Cardiac muscle cell (in vitro differentiated cells and primary cell): ENCODE measurements at regions not wholly inside any gene's neighbourhood (a gene's known extent, or its start where the extent isn't known, plus 50 kb on each side); places are given as distances from the start of the nearest gene placed in this dataset.
"Not testable (repeated sequence)": the region's sequence is repeated elsewhere in the genome, so short reads cannot be mapped to it uniquely, and the experiment has no call there.

Experiments used
- DNase-seq, 2 donors: peaks; one replicate each; pipeline versions ENCODE4 v3.0.0 to v3.0.0-alpha.2; 2010 to 2017; ENCODE audit warnings: low read depth in 1 of 2, low spot score in 1 of 2
- H3K27ac ChIP-seq: fragments of 200-600 bp; sonication (generic); 2 replicates; pipeline ENCODE4 v1.5.1; 2016
- H3K27me3 ChIP-seq: fragments of 200-600 bp; sonication (generic); 2 replicates; pipeline ENCODE4 v1.6.0; 2016; ENCODE audit warnings: control low read depth
- H3K36me3 ChIP-seq: fragments of 200-600 bp; sonication (generic); 2 replicates; pipeline ENCODE4 v1.5.1; 2016; ENCODE audit warnings: control low read depth
- H3K4me1 ChIP-seq: fragments of 200-600 bp; sonication (generic); 2 replicates; pipeline ENCODE4 v1.8.1; 2017; ENCODE audit warnings: low read depth, mild to moderate bottlenecking, mixed run types
- H3K4me3 ChIP-seq: fragments of 200-600 bp; sonication (generic); 2 replicates; pipeline ENCODE4 v1.5.1; 2016; ENCODE audit warnings: mild to moderate bottlenecking
- H3K9me3 ChIP-seq: fragments of 200-600 bp; sonication (generic); 2 replicates; pipeline ENCODE4 v1.5.1; 2017; ENCODE audit warnings: low read depth, mild to moderate bottlenecking, control low read depth
- TF ChIP-seq, protein P1 (sequence below): IDR thresholded peaks from 2 replicates; pipeline ENCODE4 v1.5.1; 2012; ENCODE audit warnings: low read depth, mild to moderate bottlenecking, low read length

DNA sequence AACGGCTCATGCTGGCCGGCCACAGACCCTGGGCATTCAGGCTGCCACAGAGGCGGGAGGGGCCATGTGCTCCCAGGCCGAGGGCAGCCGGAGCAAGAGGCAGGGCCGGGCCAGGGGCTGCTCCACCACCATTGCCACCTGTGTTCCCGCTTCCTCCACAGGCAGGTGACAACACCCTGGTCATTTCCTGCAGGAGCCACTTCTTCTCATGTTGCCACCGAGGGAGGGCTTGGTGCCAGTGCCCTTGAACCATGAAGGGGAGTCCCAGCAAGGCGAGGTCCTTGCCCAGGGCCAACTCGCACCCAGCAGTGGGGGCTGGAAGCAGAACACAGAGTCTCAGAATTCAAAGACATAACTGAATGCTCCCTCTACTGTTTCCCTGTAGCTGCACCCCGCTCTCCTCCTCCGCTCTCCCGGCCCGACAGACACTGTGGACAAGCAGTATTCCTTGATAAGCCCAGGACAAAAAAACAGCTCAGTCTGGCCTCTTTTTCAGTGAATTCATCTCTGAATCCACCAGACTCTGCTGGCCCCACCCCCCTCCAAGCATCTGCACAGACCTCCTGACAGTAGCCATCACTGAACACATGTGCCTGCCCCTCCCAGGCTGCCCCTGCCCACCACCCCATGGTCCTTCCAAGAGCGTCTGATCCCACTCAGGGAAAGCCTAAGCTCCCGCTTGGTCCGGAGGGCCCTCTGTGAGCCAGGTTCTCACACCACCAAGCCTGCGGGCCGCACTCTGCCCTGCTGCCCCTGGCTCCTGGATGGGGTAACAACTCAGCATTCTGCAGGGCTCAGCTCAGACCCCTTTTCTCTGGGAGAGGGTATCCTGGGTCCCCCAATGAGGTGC, 1074.9 kb downstream of the RPIA start:
- H3K4me1 ChIP-seq, H3K9me3 ChIP-seq, DNase-seq, H3K36me3 ChIP-seq, H3K4me3 ChIP-seq, H3K27ac ChIP-seq, H3K27me3 ChIP-seq: not testable (repeated sequence)

- not testable (repeated sequence) for H3K9me3 ChIP-seq, H3K4me3 ChIP-seq, H3K4me1 ChIP-seq, H3K36me3 ChIP-seq, DNase-seq, H3K27me3 ChIP-seq, H3K27ac ChIP-seq
Measured at GRCh38 chr2:89767058-89767457, 1075.6 kb downstream of the RPIA start.

DNA sequence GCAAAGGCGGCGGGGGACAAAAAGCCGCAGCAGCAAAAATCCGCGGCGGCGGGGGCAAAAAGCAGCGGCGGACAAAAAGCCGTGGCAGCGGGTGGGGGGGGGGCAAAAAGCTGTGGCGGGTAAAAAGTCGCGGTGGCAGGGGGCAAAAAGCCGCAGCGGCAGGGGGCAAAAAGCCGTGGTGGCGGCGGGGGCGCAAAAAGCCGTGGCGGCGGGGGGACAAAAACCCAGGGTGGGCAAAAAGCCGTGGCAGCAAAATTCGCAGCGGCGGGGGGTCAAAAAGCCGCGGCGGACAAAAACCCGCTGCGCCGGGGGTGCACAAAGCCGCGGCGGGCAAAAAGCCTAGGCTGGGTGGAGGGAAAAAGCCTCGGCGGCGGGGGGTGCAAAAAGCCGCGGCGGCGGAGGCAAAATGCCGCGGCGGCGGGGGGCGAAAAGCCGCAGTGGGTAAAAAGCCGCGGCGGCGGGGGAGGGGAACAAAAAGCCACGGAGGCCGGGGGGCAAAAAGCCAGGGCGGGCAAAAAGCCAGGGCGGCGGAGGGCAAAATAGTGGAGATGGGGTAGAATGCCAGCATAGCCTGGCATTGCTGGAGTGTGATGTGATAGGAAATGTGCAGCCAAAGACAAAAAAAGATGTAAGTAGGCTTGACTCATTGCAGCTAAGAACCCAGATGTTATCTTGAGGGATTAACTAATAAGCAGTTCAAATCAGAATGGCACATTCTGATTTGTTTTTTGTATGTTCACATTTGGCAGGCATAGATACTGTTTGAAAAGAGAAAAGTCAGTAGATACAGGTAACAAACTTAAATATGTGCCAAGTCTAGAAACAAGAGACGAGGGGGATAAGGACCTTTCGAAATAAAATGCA, 1076.3 kb downstream of the RPIA start:
- no peaks in the 10 kb centered on the region for H3K4me1 ChIP-seq
- H3K9me3 ChIP-seq = peaks cover 11% of the 10 kb centered on the region
- H3K4me3 ChIP-seq = no peak overlapping the region
- no peak overlapping the region for H3K27ac ChIP-seq
- H3K27me3 ChIP-seq = peaks cover 5% of the 10 kb centered on the region
- no peak for DNase-seq
- TF ChIP-seq, protein P1, sequence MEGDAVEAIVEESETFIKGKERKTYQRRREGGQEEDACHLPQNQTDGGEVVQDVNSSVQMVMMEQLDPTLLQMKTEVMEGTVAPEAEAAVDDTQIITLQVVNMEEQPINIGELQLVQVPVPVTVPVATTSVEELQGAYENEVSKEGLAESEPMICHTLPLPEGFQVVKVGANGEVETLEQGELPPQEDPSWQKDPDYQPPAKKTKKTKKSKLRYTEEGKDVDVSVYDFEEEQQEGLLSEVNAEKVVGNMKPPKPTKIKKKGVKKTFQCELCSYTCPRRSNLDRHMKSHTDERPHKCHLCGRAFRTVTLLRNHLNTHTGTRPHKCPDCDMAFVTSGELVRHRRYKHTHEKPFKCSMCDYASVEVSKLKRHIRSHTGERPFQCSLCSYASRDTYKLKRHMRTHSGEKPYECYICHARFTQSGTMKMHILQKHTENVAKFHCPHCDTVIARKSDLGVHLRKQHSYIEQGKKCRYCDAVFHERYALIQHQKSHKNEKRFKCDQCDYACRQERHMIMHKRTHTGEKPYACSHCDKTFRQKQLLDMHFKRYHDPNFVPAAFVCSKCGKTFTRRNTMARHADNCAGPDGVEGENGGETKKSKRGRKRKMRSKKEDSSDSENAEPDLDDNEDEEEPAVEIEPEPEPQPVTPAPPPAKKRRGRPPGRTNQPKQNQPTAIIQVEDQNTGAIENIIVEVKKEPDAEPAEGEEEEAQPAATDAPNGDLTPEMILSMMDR = no peak
- no peaks in the 10 kb centered on the region for H3K36me3 ChIP-seq

DNA sequence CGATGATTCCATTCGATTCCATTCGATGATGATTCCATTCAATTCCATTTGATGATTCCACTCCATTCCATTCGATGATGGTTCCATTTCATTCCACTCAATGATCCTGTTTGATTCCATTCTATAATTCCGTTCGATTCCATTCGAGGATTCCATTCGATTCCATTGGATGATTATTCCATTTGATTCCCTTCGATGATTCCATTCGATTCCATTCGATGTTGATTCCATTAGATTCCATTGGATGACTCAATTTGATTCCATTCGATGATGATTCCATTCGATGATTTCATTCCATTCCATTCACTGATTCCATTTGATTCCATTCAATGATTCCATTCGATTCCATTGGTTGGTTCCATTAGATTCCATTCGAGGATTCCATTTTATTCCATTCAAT, 1084.4 kb downstream of the RPIA start:
- no peaks in the 10 kb centered on the region for H3K36me3 ChIP-seq
- TF ChIP-seq, protein P1 = no peak
- peaks cover 61% of the 10 kb centered on the region for H3K9me3 ChIP-seq
- H3K27ac ChIP-seq = no peak overlapping the region
- no peaks in the 10 kb centered on the region for H3K27me3 ChIP-seq
- H3K4me1 ChIP-seq = no peaks in the 10 kb centered on the region
- no peak overlapping the region for H3K4me3 ChIP-seq
- DNase-seq = no peak

DNA sequence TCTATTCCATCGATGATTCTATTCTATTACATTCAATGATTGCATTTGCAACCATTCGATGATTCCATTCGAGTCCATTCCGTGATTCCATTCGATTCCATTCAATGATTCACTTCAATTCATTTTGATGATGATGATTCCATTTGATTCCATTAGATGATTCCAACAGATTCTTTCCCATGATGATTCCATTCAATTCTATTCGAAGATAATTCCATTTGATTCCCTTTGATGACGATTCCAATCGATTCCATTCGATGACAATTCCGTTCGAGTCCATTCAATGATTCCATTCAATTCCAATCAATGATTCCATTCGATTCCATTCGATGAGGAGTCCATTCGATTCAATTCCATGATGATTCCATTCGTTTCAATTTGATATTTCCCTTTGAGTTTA, 1088.8 kb downstream of the RPIA start:
- no peak overlapping the region for H3K4me3 ChIP-seq

GRCh38 chr2:89781962-89782361, 1090.5 kb downstream of the RPIA start:
- H3K27me3 ChIP-seq = no peaks in the 10 kb centered on the region
- no peak overlapping the region for H3K4me3 ChIP-seq
- peaks cover 66% of the 10 kb centered on the region for H3K9me3 ChIP-seq
- TF ChIP-seq, protein P1 = no peak
- no peak for DNase-seq
- no peaks in the 10 kb centered on the region for H3K36me3 ChIP-seq
- no peaks in the 10 kb centered on the region for H3K4me1 ChIP-seq
- H3K27ac ChIP-seq = no peak overlapping the region

More for the DNA sequence above, 1088.8 kb downstream of the RPIA start:
- Histone ChIP-seq H3K9me3 (peaks cover 77% of the 10 kb centered on the region), H3K27ac (no peak overlapping the region), H3K4me1 (no peaks in the 10 kb centered on the region), H3K36me3 (no peaks in the 10 kb centered on the region), H3K27me3 (no peaks in the 10 kb centered on the region)
- no peak for DNase-seq
- TF ChIP-seq, protein P1 = no peak
